Astrocyte (in vitro differentiated cells and primary cell): ENCODE measurements at regions not wholly inside any gene's neighbourhood (a gene's known extent, or its start where the extent isn't known, plus 50 kb on each side); places are given as distances from the start of the nearest gene placed in this dataset.
A peak's percentile ranks its signal among the peaks of the same experiment; 100 is the strongest.

Experiments
- DNase-seq: peaks from one replicate; pipeline ENCODE4 v3.0.0-alpha.2; 2010; ENCODE audit warnings: low read depth
- FAIRE-seq: peaks from 2 replicates; lab custom pipeline; 2011; peaks lifted over from hg19 to GRCh38; lab: Jason Lieb, UNC
- H2AFZ ChIP-seq: 2 replicates; pipeline ENCODE4 v1.6.0; 2012; ENCODE audit warnings: low read depth, low read length, inconsistent platforms
- H3K27ac ChIP-seq: 2 replicates; pipeline ENCODE4 v1.5.1; 2011; ENCODE audit warnings: low read depth, low read length, inconsistent platforms
- H3K27me3 ChIP-seq: 2 replicates; pipeline ENCODE4 v1.6.0; 2011; ENCODE audit warnings: low read length, inconsistent platforms; ENCODE audit not compliant: insufficient read depth
- H3K36me3 ChIP-seq: 2 replicates; pipeline ENCODE4 v1.5.1; 2011; ENCODE audit warnings: low read length, inconsistent platforms; ENCODE audit not compliant: insufficient read depth
- H3K4me1 ChIP-seq: 2 replicates; pipeline ENCODE4 v1.5.1; 2011; ENCODE audit warnings: low read length, inconsistent platforms; ENCODE audit not compliant: insufficient read depth
- H3K4me2 ChIP-seq: 2 replicates; pipeline ENCODE4 v1.6.0; 2012; ENCODE audit warnings: low read length, inconsistent platforms
- H3K4me3 ChIP-seq: 2 replicates; pipeline ENCODE4 v1.5.1; 2011; ENCODE audit warnings: low read depth, mild to moderate bottlenecking, low read length, inconsistent platforms; ENCODE audit not compliant: insufficient read depth
- H3K79me2 ChIP-seq: 2 replicates; pipeline ENCODE4 v1.6.0; 2012; ENCODE audit warnings: mild to moderate bottlenecking, low read length, inconsistent platforms; ENCODE audit not compliant: insufficient read depth
- H3K9ac ChIP-seq: 2 replicates; pipeline ENCODE4 v1.6.0; 2012; ENCODE audit warnings: mild to moderate bottlenecking, low read length, inconsistent platforms
- H3K9me3 ChIP-seq: 2 replicates; pipeline ENCODE4 v1.5.1; 2012; ENCODE audit warnings: low read depth, mild to moderate bottlenecking, low read length, inconsistent platforms; ENCODE audit not compliant: insufficient read depth
- H4K20me1 ChIP-seq: 2 replicates; pipeline ENCODE4 v1.6.0; 2012; ENCODE audit warnings: low read length, inconsistent platforms; ENCODE audit not compliant: insufficient read depth
- H3K27ac Mint-ChIP-seq: one replicate; pipeline ENCODE4 v1.8.0; 2021; ENCODE audit warnings: mild to moderate bottlenecking, mixed read lengths; ENCODE audit not compliant: unreplicated experiment
- H3K27me3 Mint-ChIP-seq: one replicate; pipeline ENCODE4 v1.8.0; 2021; ENCODE audit warnings: low read depth, mixed read lengths; ENCODE audit not compliant: unreplicated experiment
- H3K36me3 Mint-ChIP-seq: one replicate; pipeline ENCODE4 v1.8.0; 2021; ENCODE audit warnings: low read depth, mixed read lengths; ENCODE audit not compliant: unreplicated experiment
- H3K4me1 Mint-ChIP-seq: one replicate; pipeline ENCODE4 v1.8.0; 2021; ENCODE audit warnings: low read depth, mixed read lengths; ENCODE audit not compliant: unreplicated experiment
- H3K4me3 Mint-ChIP-seq: one replicate; pipeline ENCODE4 v1.8.0; 2021; ENCODE audit warnings: mild to moderate bottlenecking, moderate library complexity, mixed read lengths; ENCODE audit not compliant: unreplicated experiment
- H3K9me3 Mint-ChIP-seq: one replicate; pipeline ENCODE4 v1.8.0; 2021; ENCODE audit warnings: mild to moderate bottlenecking, mixed read lengths; ENCODE audit not compliant: unreplicated experiment
- CTCF ChIP-seq: IDR thresholded peaks from 2 replicates; pipeline ENCODE4 v1.5.1; 2011; ENCODE audit warnings: low read depth, mild to moderate bottlenecking, inconsistent platforms, low read length, moderate library complexity; ENCODE audit not compliant: insufficient read depth
- EZH2 ChIP-seq: IDR thresholded peaks from 2 replicates; pipeline ENCODE4 v1.6.1; 2012; ENCODE audit warnings: mild to moderate bottlenecking, low read length, inconsistent platforms; ENCODE audit not compliant: insufficient read depth

- no peak overlapping the region for H3K4me3 ChIP-seq
- Mint-ChIP-seq H3K36me3 (peaks cover 2% of the 10 kb centered on the region), H3K27ac (peak overlapping the region; percentile 97), H3K4me3 (no peak overlapping the region), H3K27me3 (no peaks in the 10 kb centered on the region), H3K4me1 (peaks cover 6% of the 10 kb centered on the region), H3K9me3 (peaks cover 12% of the 10 kb centered on the region)
- peaks cover 5% of the 10 kb centered on the region for H3K4me1 ChIP-seq
- no peaks in the 10 kb centered on the region for H3K79me2 ChIP-seq
- no peak for TF ChIP-seq EZH2
- TF ChIP-seq CTCF, result no peak
- peaks cover 6% of the 10 kb centered on the region for H3K9me3 ChIP-seq
- no peaks in the 10 kb centered on the region for H4K20me1 ChIP-seq
- H3K9ac ChIP-seq, result no peak overlapping the region
- H3K4me2 ChIP-seq, result peak overlapping the region; percentile 60
- H3K27ac ChIP-seq, result no peak overlapping the region
- H2AFZ ChIP-seq, result no peak overlapping the region
- no peaks in the 10 kb centered on the region for H3K27me3 ChIP-seq
- DNase-seq (peak; percentile 80), FAIRE-seq (peak; percentile 34)
- H3K36me3 ChIP-seq, result no peaks in the 10 kb centered on the region
These were observed 481.6 kb downstream of the LPIN1 start for GRCh38 chr2:12227941-12228608.

GRCh38 chr2:12231288-12231687 is 484.9 kb downstream of the LPIN1 start:
- no peaks in the 10 kb centered on the region for H3K9me3 Mint-ChIP-seq
- Histone ChIP-seq H3K79me2 (no peaks in the 10 kb centered on the region), H3K9ac (no peak overlapping the region), H2AFZ (no peak overlapping the region), H3K4me2 (no peak overlapping the region), H3K36me3 (no peaks in the 10 kb centered on the region), H4K20me1 (no peaks in the 10 kb centered on the region), H3K27ac (no peak overlapping the region), H3K27me3 (no peaks in the 10 kb centered on the region), H3K4me3 (no peak overlapping the region), H3K4me1 (peaks cover 5% of the 10 kb centered on the region), H3K9me3 (no peaks in the 10 kb centered on the region)
- TF ChIP-seq CTCF (no peak), EZH2 (no peak)
- H3K27me3 Mint-ChIP-seq, result no peaks in the 10 kb centered on the region
- H3K4me3 Mint-ChIP-seq, result no peak overlapping the region
- FAIRE-seq (no peak), DNase-seq (no peak)
- H3K36me3 Mint-ChIP-seq, result no peaks in the 10 kb centered on the region
- H3K4me1 Mint-ChIP-seq, result peaks cover 6% of the 10 kb centered on the region
- H3K27ac Mint-ChIP-seq, result no peak overlapping the region

GRCh38 chr2:12232876-12233275 is 483.9 kb upstream of the TRIB2 start:
- Histone ChIP-seq H2AFZ (no peak overlapping the region), H3K79me2 (no peaks in the 10 kb centered on the region), H3K36me3 (no peaks in the 10 kb centered on the region), H3K4me2 (no peak overlapping the region), H3K9me3 (no peaks in the 10 kb centered on the region), H3K27me3 (no peaks in the 10 kb centered on the region), H4K20me1 (no peaks in the 10 kb centered on the region), H3K4me3 (no peak overlapping the region), H3K27ac (no peak overlapping the region), H3K9ac (no peak overlapping the region), H3K4me1 (peaks cover 5% of the 10 kb centered on the region)
- Mint-ChIP-seq H3K27ac (no peak overlapping the region), H3K27me3 (no peaks in the 10 kb centered on the region), H3K4me3 (no peak overlapping the region), H3K9me3 (no peaks in the 10 kb centered on the region), H3K36me3 (no peaks in the 10 kb centered on the region), H3K4me1 (peaks cover 6% of the 10 kb centered on the region)
- FAIRE-seq (no peak), DNase-seq (no peak)
- TF ChIP-seq EZH2, result no peak
- TF ChIP-seq CTCF, result no peak
